Activated CD4-positive, alpha-beta memory T cell treated with anti-CD3 and anti-CD28 coated beads, Interleukin-2, amount 10 ng/mL, durations not matched to agents 7 days and 5 days (primary cell): ENCODE measurements at regions not wholly inside any gene's neighbourhood (a gene's known extent, or its start where the extent isn't known, plus 50 kb on each side); places are given as distances from the start of the nearest gene placed in this dataset.
"Not testable (repeated sequence)": the region's sequence is repeated elsewhere in the genome, so short reads cannot be mapped to it uniquely, and the experiment has no call there.

Experiments used
- CTCF ChIA-PET: fragments of 350-600 bp; sonication (Branson Sonifier 250); formaldehyde crosslinking; loops from one replicate; lab custom pipeline; 2021; ENCODE audit warnings: antibody characterized with exemption, inconsistent platforms; lab: Charles Lee
- POLR2A ChIA-PET: fragments of 350-600 bp; sonication (Branson Sonifier 250); formaldehyde crosslinking; loops from one replicate; lab custom pipeline; 2021; ENCODE audit warnings: antibody characterized with exemption; lab: Charles Lee
- DNase-seq: peaks from one replicate; pipeline ENCODE4 v3.0.0-alpha.2; 2020
- H3K27ac Mint-ChIP-seq: one replicate; pipeline ENCODE4 v1.8.0; 2021; ENCODE audit warnings: mild to moderate bottlenecking, mixed read lengths
- H3K27me3 Mint-ChIP-seq: one replicate; pipeline ENCODE4 v1.8.0; 2021; ENCODE audit warnings: mixed read lengths
- H3K36me3 Mint-ChIP-seq: one replicate; pipeline ENCODE4 v1.8.0; 2021; ENCODE audit warnings: low read depth, mixed read lengths
- H3K4me1 Mint-ChIP-seq: one replicate; pipeline ENCODE4 v1.8.0; 2021; ENCODE audit warnings: mixed read lengths
- H3K4me3 Mint-ChIP-seq: one replicate; pipeline ENCODE4 v1.8.0; 2021; ENCODE audit warnings: mild to moderate bottlenecking, mixed read lengths
- H3K9me3 Mint-ChIP-seq: one replicate; pipeline ENCODE4 v1.8.0; 2021; ENCODE audit warnings: mixed read lengths

GRCh38 chr14:95774265-95775160, 60.6 kb upstream of the TCL1A start:
- no peaks in the 10 kb centered on the region for H3K4me1 Mint-ChIP-seq
- DNase-seq, result peak; percentile 45
- H3K27ac Mint-ChIP-seq, result no peak overlapping the region
- no peak overlapping the region for H3K4me3 Mint-ChIP-seq
- POLR2A ChIA-PET, result no interaction called here
- H3K9me3 Mint-ChIP-seq, result no peaks in the 10 kb centered on the region
- H3K36me3 Mint-ChIP-seq, result no peaks in the 10 kb centered on the region
- CTCF ChIA-PET, result interaction anchor here (0.7 to 1.7 kb wide), 8 partner anchors 11 to 221 kb away, joined by 3 to 5 read pairs (median 4); no protein-coding TSS in a partner anchor
- H3K27me3 Mint-ChIP-seq, result peaks cover 6% of the 10 kb centered on the region

GRCh38 chr14:95770777-95771176, 56.9 kb upstream of the TCL1A start:
- no peaks in the 10 kb centered on the region for H3K9me3 Mint-ChIP-seq
- no peak overlapping the region for H3K4me3 Mint-ChIP-seq
- H3K4me1 Mint-ChIP-seq, result no peaks in the 10 kb centered on the region
- no peak for DNase-seq
- no peaks in the 10 kb centered on the region for H3K36me3 Mint-ChIP-seq
- ChIA-PET POLR2A (no interaction called here), CTCF (no interaction called here)
- H3K27ac Mint-ChIP-seq, result no peak overlapping the region
- H3K27me3 Mint-ChIP-seq, result peaks cover 11% of the 10 kb centered on the region

GRCh38 chr14:95769976-95770375, 56.1 kb upstream of the TCL1A start:
- ChIA-PET CTCF (no interaction called here), POLR2A (interaction anchor here (0.6 kb wide), 1 partner anchor 612 kb away, joined by 3 read pairs; no protein-coding TSS in a partner anchor)
- Mint-ChIP-seq H3K27ac (no peak overlapping the region), H3K36me3 (no peaks in the 10 kb centered on the region), H3K27me3 (peaks cover 11% of the 10 kb centered on the region), H3K9me3 (no peaks in the 10 kb centered on the region), H3K4me3 (no peak overlapping the region), H3K4me1 (no peaks in the 10 kb centered on the region)
- no peak for DNase-seq

GRCh38 chr14:95769431-95769830, 55.5 kb upstream of the TCL1A start:
- POLR2A ChIA-PET, H3K36me3 Mint-ChIP-seq, DNase-seq, H3K4me3 Mint-ChIP-seq, H3K9me3 Mint-ChIP-seq, CTCF ChIA-PET, H3K27ac Mint-ChIP-seq, H3K4me1 Mint-ChIP-seq: not testable (repeated sequence)
- H3K27me3 Mint-ChIP-seq, result peaks cover 11% of the 10 kb centered on the region

GRCh38 chr14:95765051-95765450, 51.1 kb upstream of the TCL1A start:
- ChIA-PET POLR2A (no interaction called here), CTCF (no interaction called here)
- Mint-ChIP-seq H3K27ac (no peak overlapping the region), H3K27me3 (peaks cover 5% of the 10 kb centered on the region), H3K4me3 (no peak overlapping the region), H3K9me3 (no peaks in the 10 kb centered on the region), H3K4me1 (no peaks in the 10 kb centered on the region), H3K36me3 (no peaks in the 10 kb centered on the region)
- no peak for DNase-seq

- no peaks in the 10 kb centered on the region for H3K4me1 Mint-ChIP-seq
- no peaks in the 10 kb centered on the region for H3K36me3 Mint-ChIP-seq
- ChIA-PET CTCF (no interaction called here), POLR2A (no interaction called here)
- H3K27ac Mint-ChIP-seq, result no peak overlapping the region
- no peaks in the 10 kb centered on the region for H3K9me3 Mint-ChIP-seq
- H3K4me3 Mint-ChIP-seq, result no peak overlapping the region
- no peak for DNase-seq
- H3K27me3 Mint-ChIP-seq, result peaks cover 5% of the 10 kb centered on the region
Observed at GRCh38 chr14:95763875-95764274, 50.0 kb upstream of the TCL1A start.
